ENCODE measurements at regions not wholly inside any gene's neighbourhood (a gene's known extent, or its start where the extent isn't known, plus 50 kb on each side); places are given as distances from the start of the nearest gene placed in this dataset.

DNA sequence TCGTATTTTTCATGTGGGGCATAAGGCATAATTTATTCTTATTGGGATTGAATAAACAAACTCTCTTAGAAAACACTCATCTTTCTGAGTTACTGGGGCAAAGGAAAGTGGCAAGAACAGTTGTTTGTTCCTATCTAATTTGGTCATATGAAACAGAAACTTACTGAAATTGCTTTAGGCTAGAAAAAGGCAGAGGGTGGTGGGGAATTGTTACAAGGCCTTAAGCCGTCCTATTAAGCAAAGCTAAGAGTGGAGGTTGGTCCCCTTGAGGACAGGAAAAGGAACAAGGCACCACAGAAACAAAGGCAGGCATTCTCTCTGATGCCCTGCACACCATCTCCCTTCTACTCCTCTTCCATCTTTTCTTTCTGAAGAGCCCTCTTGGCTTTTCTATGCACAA is 830.9 kb downstream of the EDEM1 start:
- TF ChIP-seq, protein P1, sequence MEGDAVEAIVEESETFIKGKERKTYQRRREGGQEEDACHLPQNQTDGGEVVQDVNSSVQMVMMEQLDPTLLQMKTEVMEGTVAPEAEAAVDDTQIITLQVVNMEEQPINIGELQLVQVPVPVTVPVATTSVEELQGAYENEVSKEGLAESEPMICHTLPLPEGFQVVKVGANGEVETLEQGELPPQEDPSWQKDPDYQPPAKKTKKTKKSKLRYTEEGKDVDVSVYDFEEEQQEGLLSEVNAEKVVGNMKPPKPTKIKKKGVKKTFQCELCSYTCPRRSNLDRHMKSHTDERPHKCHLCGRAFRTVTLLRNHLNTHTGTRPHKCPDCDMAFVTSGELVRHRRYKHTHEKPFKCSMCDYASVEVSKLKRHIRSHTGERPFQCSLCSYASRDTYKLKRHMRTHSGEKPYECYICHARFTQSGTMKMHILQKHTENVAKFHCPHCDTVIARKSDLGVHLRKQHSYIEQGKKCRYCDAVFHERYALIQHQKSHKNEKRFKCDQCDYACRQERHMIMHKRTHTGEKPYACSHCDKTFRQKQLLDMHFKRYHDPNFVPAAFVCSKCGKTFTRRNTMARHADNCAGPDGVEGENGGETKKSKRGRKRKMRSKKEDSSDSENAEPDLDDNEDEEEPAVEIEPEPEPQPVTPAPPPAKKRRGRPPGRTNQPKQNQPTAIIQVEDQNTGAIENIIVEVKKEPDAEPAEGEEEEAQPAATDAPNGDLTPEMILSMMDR (IDR thresholded peaks at IDR 0.05), result no peak
- no peak for TF ChIP-seq POLR2A (IDR thresholded peaks at IDR 0.05)
- TF ChIP-seq EP300 (IDR thresholded peaks at IDR 0.05), result no peak
